B cell (primary cell): ENCODE measurements at regions not wholly inside any gene's neighbourhood (a gene's known extent, or its start where the extent isn't known, plus 50 kb on each side); places are given as distances from the start of the nearest gene placed in this dataset.

Source experiments
- ATAC-seq: fragments of 200-7000 bp; cut with Tn5 transposase; one replicate; pipeline ENCODE4 v1.10.0; 2021; ENCODE audit warnings: low read depth, mild to moderate bottlenecking, moderate number of reproducible peaks, moderate library complexity
- CTCF ChIA-PET: fragments of 350-600 bp; sonication (Branson Sonifier 250); formaldehyde crosslinking; loops from one replicate; lab custom pipeline; 2021; ENCODE audit warnings: antibody characterized with exemption, inconsistent platforms; lab: Charles Lee
- POLR2A ChIA-PET: fragments of 350-600 bp; sonication (Branson Sonifier 250); formaldehyde crosslinking; loops from one replicate; lab custom pipeline; 2021; ENCODE audit warnings: antibody characterized with exemption; lab: Charles Lee
- DNase-seq: peaks from one replicate; pipeline ENCODE4 v3.0.0; 2013
- H2AFZ ChIP-seq: 2 replicates; pipeline ENCODE4 v1.6.1; 2012; ENCODE audit warnings: mild to moderate bottlenecking, low read depth, low read length; ENCODE audit not compliant: insufficient read depth, poor library complexity, severe bottlenecking
- H3K27ac ChIP-seq, 2 donors: 1 replicate in 1 of 2; 2 replicates in 1 of 2; pipeline ENCODE4 v1.5.1; 2012 to 2013; ENCODE audit warnings: low read length in 2 of 2, mild to moderate bottlenecking in 2 of 2, moderate library complexity in 1 of 2
- H3K27me3 ChIP-seq, 4 experiments: fragments of 200-600 bp in 1 of 4; sonication (generic) in 1 of 4; replicated peaks in 1 of 4; 1 replicate in 2 of 4; 2 replicates in 2 of 4; pipeline versions ENCODE4 v1.6.1 to v1.7.0; 2013 to 2016; ENCODE audit warnings: low read length in 3 of 4, mild to moderate bottlenecking in 2 of 4, mixed read lengths in 1 of 4, moderate library complexity in 1 of 4; ENCODE audit not compliant: insufficient read depth in 4 of 4, control insufficient read depth in 3 of 4; ENCODE audit errors: control extremely low read depth in 1 of 4
- H3K36me3 ChIP-seq, 2 experiments: replicated peaks in 1 of 2; 1 replicate in 1 of 2; 2 replicates in 1 of 2; pipeline versions ENCODE4 v1.6.1 to v1.7.1; 2013; ENCODE audit warnings: low read length in 1 of 2; ENCODE audit not compliant: insufficient read depth in 2 of 2, control insufficient read depth in 1 of 2; ENCODE audit errors: control extremely low read depth in 1 of 2, extremely low read depth in 1 of 2
- H3K4me1 ChIP-seq, 2 donors: fragments of 200-600 bp in 1 of 2; sonication (generic) in 1 of 2; 1 replicate in 1 of 2; 2 replicates in 1 of 2; pipeline versions ENCODE4 v1.5.1 to v1.6.1; 2013 to 2017; ENCODE audit warnings: low read length in 2 of 2; ENCODE audit not compliant: control insufficient read depth in 2 of 2, insufficient read depth in 2 of 2
- H3K4me2 ChIP-seq: replicated peaks from 2 replicates; pipeline ENCODE3; 2012; ENCODE audit warnings: mild to moderate bottlenecking, low read depth, low read length; ENCODE audit not compliant: poor library complexity, severe bottlenecking
- H3K4me3 ChIP-seq, 5 experiments: fragments of 200-600 bp in 1 of 5; sonication (generic) in 1 of 5; 1 replicate in 3 of 5; 2 replicates in 2 of 5; pipeline versions ENCODE4 v1.5.1 to v1.7.0; 2011 to 2016; ENCODE audit warnings: low read length in 4 of 5, mild to moderate bottlenecking in 4 of 5, low read depth in 2 of 5, control low read depth in 1 of 5, moderate library complexity in 1 of 5; ENCODE audit not compliant: insufficient read depth in 1 of 5; ENCODE audit errors: control extremely low read depth in 1 of 5, extremely low read depth in 1 of 5
- H3K79me2 ChIP-seq: fragments of 200-600 bp; sonication (generic); one replicate; pipeline ENCODE4 v1.6.0; 2016; ENCODE audit warnings: low read length; ENCODE audit not compliant: control insufficient read depth, insufficient read depth
- H3K9ac ChIP-seq: fragments of 200-600 bp; sonication (generic); 2 replicates; pipeline ENCODE4 v1.6.1; 2017; ENCODE audit warnings: mild to moderate bottlenecking, low read length, moderate library complexity
- H3K9me3 ChIP-seq, 3 donors: one replicate each; pipeline versions ENCODE4 v1.6.1 to v1.7.1; 2013; ENCODE audit warnings: low read length in 2 of 3; ENCODE audit not compliant: control insufficient read depth in 2 of 3, insufficient read depth in 1 of 3; ENCODE audit errors: control extremely low read depth in 1 of 3
- H4K20me1 ChIP-seq: 2 replicates; pipeline ENCODE4 v1.6.0; 2012; ENCODE audit warnings: mild to moderate bottlenecking, low read length; ENCODE audit not compliant: insufficient read depth, control insufficient read depth, poor library complexity, severe bottlenecking
- H3K27ac Mint-ChIP-seq: one replicate; pipeline ENCODE4 v1.8.0; 2021; ENCODE audit warnings: mixed read lengths
- H3K27me3 Mint-ChIP-seq: one replicate; pipeline ENCODE4 v1.8.0; 2021; ENCODE audit warnings: mixed read lengths
- H3K4me1 Mint-ChIP-seq: one replicate; pipeline ENCODE4 v1.8.0; 2021; ENCODE audit warnings: mixed read lengths
- H3K4me3 Mint-ChIP-seq: one replicate; pipeline ENCODE4 v1.8.0; 2021; ENCODE audit warnings: mixed read lengths
- H3K9me3 Mint-ChIP-seq: one replicate; pipeline ENCODE4 v1.8.0; 2022; ENCODE audit warnings: mixed read lengths; ENCODE audit not compliant: insufficient read depth
- CTCF ChIP-seq: fragments of 200-600 bp; IDR thresholded peaks from one replicate; pipeline ENCODE4 v1.8.0; 2022; ENCODE audit warnings: antibody characterized with exemption, mild to moderate bottlenecking
- EZH2 ChIP-seq: IDR thresholded peaks from 2 replicates; pipeline ENCODE4 v1.6.1; 2012; ENCODE audit warnings: borderline replicate concordance, low read depth, mild to moderate bottlenecking, moderate library complexity, low read length; ENCODE audit not compliant: insufficient read depth, poor library complexity, severe bottlenecking
- WGBS: methylation state at CpG from one replicate; pipeline ENCODE4 v1.1.5; 2013; ENCODE audit warnings: missing lambda C conversion rate; ENCODE audit not compliant: insufficient coverage; 5-methylcytosine and 5-hydroxymethylcytosine counted together
- intact Hi-C: fragments of 100-400 bp; cut with micrococcal nuclease; formaldehyde crosslinking; loops from one replicate; pipeline ENCODE4 v1.10.0; 2022

GRCh38 chr17:79558091-79558900, 52.6 kb downstream of the RBFOX3 start:
- no peak for DNase-seq
- Mint-ChIP-seq H3K27me3 (peaks cover 33% of the 10 kb centered on the region), H3K9me3 (peaks cover 6% of the 10 kb centered on the region), H3K4me3 (no peak overlapping the region), H3K4me1 (no peaks in the 10 kb centered on the region), H3K27ac (no peak overlapping the region)
- Histone ChIP-seq H3K27ac (no peak overlapping the region), H3K27me3 (peaks cover 0 to 17% (median 0%) of the 10 kb centered on the region in 4 experiments), H3K9me3 (no peaks in the 10 kb centered on the region), H3K9ac (no peak overlapping the region), H3K36me3 (no peaks in the 10 kb centered on the region), H3K79me2 (no peaks in the 10 kb centered on the region), H2AFZ (no peak overlapping the region), H4K20me1 (no peaks in the 10 kb centered on the region), H3K4me1 (no peaks in the 10 kb centered on the region), H3K4me3 (no peak overlapping the region), H3K4me2 (no peak overlapping the region)
- CTCF ChIA-PET = no interaction called here
- ATAC-seq = no peak
- 71% methylated on average over 19 of the region's 24 CpGs for WGBS
- intact Hi-C loops = no loop called here
- TF ChIP-seq CTCF (no peak), EZH2 (no peak)
- POLR2A ChIA-PET = no interaction called here

GRCh38 chr17:79557276-79558090, 53.4 kb downstream of the RBFOX3 start:
- Histone ChIP-seq H3K4me3 (no peak overlapping the region), H3K9ac (no peak overlapping the region), H3K79me2 (no peaks in the 10 kb centered on the region), H2AFZ (no peak overlapping the region), H3K4me2 (no peak overlapping the region), H3K36me3 (no peaks in the 10 kb centered on the region), H3K27ac (no peak overlapping the region), H3K9me3 (no peaks in the 10 kb centered on the region), H4K20me1 (no peaks in the 10 kb centered on the region), H3K4me1 (no peaks in the 10 kb centered on the region), H3K27me3 (peaks cover 0 to 11% (median 0%) of the 10 kb centered on the region in 4 experiments)
- Mint-ChIP-seq H3K9me3 (peaks cover 6% of the 10 kb centered on the region), H3K27me3 (peaks cover 32% of the 10 kb centered on the region), H3K4me1 (no peaks in the 10 kb centered on the region), H3K4me3 (no peak overlapping the region), H3K27ac (no peak overlapping the region)
- TF ChIP-seq EZH2 (no peak), CTCF (no peak)
- POLR2A ChIA-PET = no interaction called here
- intact Hi-C loops = no loop called here
- ATAC-seq (no peak), DNase-seq (no peak)
- WGBS = 89% methylated on average over 14 of the region's 22 CpGs
- CTCF ChIA-PET = no interaction called here
